OCI-LY3 (cell line): ENCODE measurements at regions not wholly inside any gene's neighbourhood (a gene's known extent, or its start where the extent isn't known, plus 50 kb on each side); places are given as distances from the start of the nearest gene placed in this dataset.

Experiments
- EZH2phosphoT487 ChIP-seq: fragments of 200-600 bp; shearing (Covaris generic); IDR thresholded peaks from 2 replicates; pipeline ENCODE4 v1.6.1; 2018; ENCODE audit warnings: antibody characterized with exemption, mixed run types, low read depth
- TF ChIP-seq, protein P1 (sequence below): fragments of 200-600, 300-600 bp; sonication (generic); IDR thresholded peaks from 2 replicates; pipeline ENCODE4 v1.5.1; 2014; ENCODE audit warnings: antibody characterized with exemption, low read length, low read depth

DNA sequence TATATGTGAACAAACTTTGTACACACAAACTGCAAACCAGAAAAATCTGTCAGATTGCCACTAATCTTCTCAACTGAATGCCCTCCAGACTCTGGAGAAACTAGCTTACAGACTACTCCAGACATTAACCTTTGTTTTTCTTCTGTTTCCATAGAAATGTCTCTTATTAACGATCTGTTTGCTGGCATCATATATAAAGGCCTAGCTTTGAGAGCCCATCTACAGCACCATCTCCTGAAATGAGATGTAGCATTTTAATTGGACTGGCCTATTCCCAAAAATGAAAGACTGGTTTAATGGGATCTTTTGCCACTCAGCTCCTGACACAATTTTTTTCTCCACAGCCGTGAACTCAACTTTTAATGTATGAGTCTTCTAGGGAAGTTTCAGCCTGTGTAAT is 266.0 kb upstream of the IL1RAPL1 start:
- no peak for TF ChIP-seq EZH2phosphoT487
- TF ChIP-seq, protein P1, sequence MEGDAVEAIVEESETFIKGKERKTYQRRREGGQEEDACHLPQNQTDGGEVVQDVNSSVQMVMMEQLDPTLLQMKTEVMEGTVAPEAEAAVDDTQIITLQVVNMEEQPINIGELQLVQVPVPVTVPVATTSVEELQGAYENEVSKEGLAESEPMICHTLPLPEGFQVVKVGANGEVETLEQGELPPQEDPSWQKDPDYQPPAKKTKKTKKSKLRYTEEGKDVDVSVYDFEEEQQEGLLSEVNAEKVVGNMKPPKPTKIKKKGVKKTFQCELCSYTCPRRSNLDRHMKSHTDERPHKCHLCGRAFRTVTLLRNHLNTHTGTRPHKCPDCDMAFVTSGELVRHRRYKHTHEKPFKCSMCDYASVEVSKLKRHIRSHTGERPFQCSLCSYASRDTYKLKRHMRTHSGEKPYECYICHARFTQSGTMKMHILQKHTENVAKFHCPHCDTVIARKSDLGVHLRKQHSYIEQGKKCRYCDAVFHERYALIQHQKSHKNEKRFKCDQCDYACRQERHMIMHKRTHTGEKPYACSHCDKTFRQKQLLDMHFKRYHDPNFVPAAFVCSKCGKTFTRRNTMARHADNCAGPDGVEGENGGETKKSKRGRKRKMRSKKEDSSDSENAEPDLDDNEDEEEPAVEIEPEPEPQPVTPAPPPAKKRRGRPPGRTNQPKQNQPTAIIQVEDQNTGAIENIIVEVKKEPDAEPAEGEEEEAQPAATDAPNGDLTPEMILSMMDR = no peak
